SU-DHL-6 (cell line): ENCODE measurements at regions not wholly inside any gene's neighbourhood (a gene's known extent, or its start where the extent isn't known, plus 50 kb on each side); places are given as distances from the start of the nearest gene placed in this dataset.

Source experiments
- H2AFZ ChIP-seq: fragments of 200-600 bp; sonication (generic); 2 replicates; pipeline ENCODE4 v1.6.1; 2014; ENCODE audit warnings: low read depth, mild to moderate bottlenecking, moderate library complexity, mixed read lengths, antibody characterized with exemption, low read length; ENCODE audit not compliant: severe bottlenecking
- H3F3A ChIP-seq: fragments of 200-600 bp; shearing (Covaris generic); 2 replicates; pipeline ENCODE4 v1.6.0; 2016; ENCODE audit warnings: antibody characterized with exemption, mild to moderate bottlenecking; ENCODE audit not compliant: insufficient read depth
- H3K27ac ChIP-seq: fragments of 200-600 bp; sonication (generic); 2 replicates; pipeline ENCODE4 v1.5.1; 2016; ENCODE audit warnings: low read depth, mild to moderate bottlenecking, low read length, moderate library complexity, mixed read lengths
- H3K27me3 ChIP-seq: fragments of 200-600 bp; sonication (generic), shearing (Covaris generic); 2 replicates; pipeline ENCODE4 v1.6.0; 2014; ENCODE audit warnings: mild to moderate bottlenecking, low read length
- H3K36me3 ChIP-seq: fragments of 200-600 bp; sonication (generic); 2 replicates; pipeline ENCODE4 v1.6.1; 2014; ENCODE audit warnings: mild to moderate bottlenecking, low read length, mixed read lengths
- H3K4me2 ChIP-seq: fragments of 300-600, 200-600 bp; shearing (Covaris generic), sonication (generic); 2 replicates; pipeline ENCODE4 v1.6.0; 2014; ENCODE audit warnings: low read length, low read depth, mild to moderate bottlenecking; ENCODE audit not compliant: poor library complexity, severe bottlenecking
- H3K4me3 ChIP-seq: fragments of 200-600 bp; sonication (generic); 2 replicates; pipeline ENCODE4 v1.5.1; 2014; ENCODE audit warnings: antibody characterized with exemption, low read length, mild to moderate bottlenecking, mixed read lengths; ENCODE audit not compliant: insufficient read depth, poor library complexity, severe bottlenecking
- H3K79me2 ChIP-seq: fragments of 200-600 bp; sonication (generic); 2 replicates; pipeline ENCODE4 v1.6.1; 2014; ENCODE audit warnings: mild to moderate bottlenecking, low read length, moderate library complexity; ENCODE audit not compliant: insufficient read depth
- H3K9ac ChIP-seq: fragments of 200-600 bp; sonication (generic); 2 replicates; pipeline ENCODE4 v1.7.0; 2014; ENCODE audit warnings: mild to moderate bottlenecking, low read length
- H3K9me2 ChIP-seq: fragments of 200-600 bp; sonication (generic); replicated peaks from 2 replicates; pipeline ENCODE4 v1.6.1; 2014; ENCODE audit warnings: low read length; ENCODE audit not compliant: insufficient read depth
- H3K9me3 ChIP-seq: fragments of 200-600 bp; sonication (generic); 2 replicates; pipeline ENCODE4 v1.6.1; 2014; ENCODE audit warnings: low read length, mixed read lengths; ENCODE audit not compliant: insufficient read depth
- H4K20me1 ChIP-seq: fragments of 200-600 bp; sonication (generic); 2 replicates; pipeline ENCODE4 v1.6.1; 2014; ENCODE audit warnings: low read depth, mild to moderate bottlenecking, antibody characterized with exemption, low read length, moderate library complexity, mixed read lengths
- CTCF ChIP-seq: fragments of 200-600 bp; sonication (generic); IDR thresholded peaks from one replicate; pipeline ENCODE4 v1.5.1; 2017; ENCODE audit warnings: antibody characterized with exemption, mild to moderate bottlenecking, low read length, moderate library complexity; ENCODE audit not compliant: insufficient read depth, poor library complexity, severe bottlenecking
- EZH2phosphoT487 ChIP-seq: fragments of 200-600 bp; sonication (generic), shearing (Covaris generic); conservative IDR thresholded peaks from 2 replicates; pipeline ENCODE4 v1.6.1; 2018; ENCODE audit warnings: mild to moderate bottlenecking, antibody characterized with exemption, low read length, moderate library complexity, mixed read lengths

- no peak for TF ChIP-seq EZH2phosphoT487
- TF ChIP-seq CTCF = no peak
- Histone ChIP-seq H3K4me2 (no peak overlapping the region), H3K79me2 (no peaks in the 10 kb centered on the region), H4K20me1 (no peaks in the 10 kb centered on the region), H3K27ac (no peak overlapping the region), H3K9me3 (no peaks in the 10 kb centered on the region), H3K27me3 (no peaks in the 10 kb centered on the region), H3K9ac (no peak overlapping the region), H3K36me3 (no peaks in the 10 kb centered on the region), H2AFZ (no peak overlapping the region), H3K4me3 (no peak overlapping the region), H3K9me2 (no peaks in the 10 kb centered on the region), H3F3A (no peaks in the 10 kb centered on the region)
These were observed 88.4 kb downstream of the CCDC71L start for GRCh38 chr7:106572394-106573124.

- H3K9me2 ChIP-seq = no peaks in the 10 kb centered on the region
- H3K27ac ChIP-seq = no peak overlapping the region
- no peak for TF ChIP-seq EZH2phosphoT487
- no peak for TF ChIP-seq CTCF
- H3K4me3 ChIP-seq = no peak overlapping the region
- H2AFZ ChIP-seq = no peak overlapping the region
- no peaks in the 10 kb centered on the region for H3K9me3 ChIP-seq
- H3K79me2 ChIP-seq = no peaks in the 10 kb centered on the region
- H3K27me3 ChIP-seq = no peaks in the 10 kb centered on the region
- H3K36me3 ChIP-seq = no peaks in the 10 kb centered on the region
- no peak overlapping the region for H3K4me2 ChIP-seq
- H3K9ac ChIP-seq = no peak overlapping the region
- no peaks in the 10 kb centered on the region for H4K20me1 ChIP-seq
- H3F3A ChIP-seq = no peaks in the 10 kb centered on the region
These were observed 89.4 kb downstream of the CCDC71L start for GRCh38 chr7:106571563-106571962.

DNA sequence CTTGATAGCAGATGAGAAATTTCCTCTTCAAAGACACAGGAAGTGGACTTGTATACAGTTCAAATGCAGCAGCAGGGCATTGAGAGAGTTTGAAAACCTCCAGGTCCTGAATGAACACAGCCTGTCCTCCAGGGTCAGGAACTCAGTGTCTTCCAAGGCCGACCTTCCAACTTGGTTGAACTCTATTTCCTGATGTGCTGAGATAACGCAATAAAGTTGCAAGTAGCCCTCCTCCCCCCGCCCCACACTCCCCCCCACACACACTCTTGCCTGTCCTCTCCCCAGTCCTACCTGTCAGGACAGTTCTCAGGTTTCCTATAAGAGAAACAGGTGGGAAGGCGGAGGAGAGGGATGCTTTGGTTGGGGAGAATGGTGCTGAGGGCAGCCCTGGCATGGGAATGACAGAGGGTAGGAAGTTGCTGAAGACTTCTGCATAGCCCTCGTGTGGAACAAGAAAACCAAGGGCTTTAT is 90.0 kb downstream of the CCDC71L start:
- TF ChIP-seq CTCF (no peak), EZH2phosphoT487 (no peak)
- no peak overlapping the region for H2AFZ ChIP-seq
- no peak overlapping the region for H3K27ac ChIP-seq
- no peaks in the 10 kb centered on the region for H3K9me2 ChIP-seq
- H3K79me2 ChIP-seq = no peaks in the 10 kb centered on the region
- H3K9ac ChIP-seq = no peak overlapping the region
- no peaks in the 10 kb centered on the region for H3F3A ChIP-seq
- H3K9me3 ChIP-seq = no peaks in the 10 kb centered on the region
- no peaks in the 10 kb centered on the region for H3K27me3 ChIP-seq
- H3K36me3 ChIP-seq = no peaks in the 10 kb centered on the region
- H4K20me1 ChIP-seq = no peaks in the 10 kb centered on the region
- H3K4me3 ChIP-seq = no peak overlapping the region
- no peak overlapping the region for H3K4me2 ChIP-seq
